Endometrial microvascular endothelial cells (primary cell): ENCODE measurements at regions not wholly inside any gene's neighbourhood (a gene's known extent, or its start where the extent isn't known, plus 50 kb on each side); places are given as distances from the start of the nearest gene placed in this dataset.

Experiments used
- in situ Hi-C: cut with HindIII; loops from 2 replicates; pipeline ENCODE4 v1.10.0; 2017; ENCODE audit warnings: low sequenced_read_pairs, low pct_unique_long_range_greater_than_20kb; ENCODE audit errors: inconsistent ontology term

DNA sequence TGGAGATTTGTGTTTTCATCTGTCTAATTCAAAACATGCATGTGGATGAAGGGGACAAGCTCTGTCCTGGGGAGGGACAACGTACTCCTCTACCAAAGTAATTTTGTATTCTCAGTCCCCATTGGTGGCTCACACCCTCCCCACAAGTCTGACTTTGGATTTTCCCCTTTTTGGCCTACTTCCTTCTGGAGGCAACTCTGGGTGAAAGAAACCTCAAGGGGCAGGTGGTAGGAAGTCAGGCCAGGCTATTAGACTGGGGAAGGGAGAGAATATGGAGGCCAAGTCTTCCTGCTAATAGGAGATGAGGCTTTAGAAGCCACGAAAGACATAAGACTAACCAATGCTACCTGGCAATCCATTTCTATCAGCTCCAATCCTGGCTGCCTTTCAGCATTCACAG lies 124.9 kb upstream of the RASGRP1 start:
- in situ Hi-C loops = no loop called here

DNA sequence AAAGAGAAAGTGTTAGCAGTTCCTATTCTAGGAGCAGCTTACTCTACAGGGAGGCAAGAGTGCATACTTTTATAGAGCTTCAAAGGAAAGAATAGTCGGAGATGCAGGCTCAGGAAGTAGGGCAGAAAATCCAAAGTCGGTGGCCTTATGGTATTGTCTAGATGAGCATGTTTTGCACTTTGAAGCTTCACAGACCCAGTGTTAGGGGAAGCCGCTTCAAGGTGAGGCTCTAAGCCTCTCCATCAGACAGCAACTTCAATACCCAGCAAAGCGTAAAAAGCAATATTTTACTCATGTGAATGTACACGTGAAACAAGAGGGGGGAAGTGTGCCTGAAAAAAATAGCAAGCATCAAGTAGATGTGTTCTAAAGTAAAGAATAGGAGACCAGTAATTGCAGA lies 125.6 kb upstream of the RASGRP1 start:
- in situ Hi-C loops = no loop called here

GRCh38 chr15:38690719-38691332 lies 126.2 kb upstream of the RASGRP1 start:
- in situ Hi-C loops = no loop called here

- in situ Hi-C loops = no loop called here
Observed at GRCh38 chr15:38691377-38691776, 126.8 kb upstream of the RASGRP1 start.

DNA sequence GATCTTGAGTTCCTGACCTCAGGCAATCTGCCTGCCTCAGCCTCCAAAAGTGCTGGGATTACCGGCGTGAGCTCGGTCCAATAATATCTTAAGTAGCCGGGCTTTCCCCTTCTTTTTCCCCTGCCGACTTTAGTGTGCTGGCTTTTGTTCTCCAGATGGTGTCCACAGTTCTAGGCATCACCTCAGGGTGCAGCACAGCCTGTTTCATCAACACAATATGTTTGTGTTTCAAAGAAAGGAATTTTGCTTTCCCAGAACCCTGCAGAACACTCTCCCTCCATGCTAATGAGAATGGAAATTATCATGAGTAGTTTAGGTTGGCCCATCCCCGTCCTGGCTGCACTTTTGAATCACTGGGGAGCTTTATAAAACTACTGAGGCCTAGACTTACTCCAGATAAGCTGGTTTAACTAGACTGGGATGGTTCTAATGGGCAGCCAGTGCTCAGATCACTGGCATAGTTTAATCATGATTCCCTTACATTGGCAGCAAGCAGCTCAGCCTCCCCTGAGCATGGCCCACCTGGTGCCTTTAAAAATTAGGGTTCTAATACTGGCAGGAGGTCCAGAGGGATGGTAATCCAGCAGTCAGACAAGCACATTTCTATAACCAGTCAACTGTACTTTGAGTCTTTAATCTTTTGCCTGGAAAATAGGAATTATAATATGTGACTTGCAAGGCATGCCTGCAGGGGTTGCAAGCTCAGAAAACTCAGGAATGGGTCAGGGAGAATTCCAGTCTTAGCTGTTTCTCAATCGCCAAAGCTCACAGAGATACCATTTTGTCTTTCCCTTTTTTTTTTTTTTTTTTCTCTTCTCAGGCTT lies 127.6 kb upstream of the RASGRP1 start:
- in situ Hi-C loops = no loop called here

DNA sequence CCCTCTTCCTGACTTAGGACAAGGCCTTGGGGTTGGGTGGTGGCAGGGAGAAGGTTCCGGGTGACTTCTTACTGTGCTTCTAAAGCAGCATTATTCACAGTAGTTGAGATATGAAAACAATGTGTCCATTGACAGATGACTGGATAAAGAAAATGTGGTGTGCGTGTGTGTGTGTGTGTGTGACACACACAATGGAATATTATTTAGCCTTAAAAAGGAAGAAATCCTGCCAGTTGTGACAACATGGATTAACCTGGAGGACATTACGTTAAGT lies 128.1 kb upstream of the RASGRP1 start:
- in situ Hi-C loops = no loop called here

DNA sequence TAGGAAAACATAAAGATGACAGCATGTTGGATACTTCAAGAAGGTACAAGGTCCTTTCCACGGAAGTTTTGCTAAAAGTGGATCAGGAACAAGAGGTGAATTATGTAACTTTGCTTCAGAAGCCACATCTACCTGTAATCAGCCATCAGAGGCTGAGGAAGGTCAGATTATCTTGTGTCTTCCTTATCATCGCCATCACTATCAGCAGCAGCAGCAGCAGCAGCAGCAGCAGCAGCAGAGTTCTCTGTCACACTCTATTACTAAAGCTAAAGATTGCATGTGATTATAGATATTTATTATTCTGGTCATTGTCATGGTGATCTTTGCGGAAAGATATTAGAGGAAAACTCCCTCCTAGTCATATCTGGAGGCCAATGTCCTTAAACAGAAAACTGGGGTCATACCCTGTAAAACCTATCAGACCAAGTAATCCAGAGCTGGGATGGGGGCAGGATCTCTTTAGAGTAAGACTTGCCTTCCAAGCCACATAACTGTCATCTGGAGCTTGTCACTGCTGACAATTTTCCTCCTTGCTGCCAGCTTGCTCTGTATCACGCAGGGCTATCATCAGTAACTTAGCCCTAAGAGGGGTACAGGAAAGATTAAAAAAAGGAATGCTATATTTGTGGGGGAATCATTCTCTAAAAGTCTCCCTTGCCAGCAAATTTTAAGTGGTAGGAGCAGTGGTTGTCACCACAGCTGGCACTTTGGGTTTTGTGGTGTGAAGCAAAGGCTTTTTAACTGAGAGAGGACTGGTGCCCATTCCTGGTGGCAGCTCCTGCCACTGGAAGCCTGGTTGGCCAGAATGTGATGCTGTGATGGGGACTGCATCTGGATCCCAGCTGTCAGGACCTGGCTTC lies 130.9 kb upstream of the RASGRP1 start:
- in situ Hi-C loops = no loop called here

DNA sequence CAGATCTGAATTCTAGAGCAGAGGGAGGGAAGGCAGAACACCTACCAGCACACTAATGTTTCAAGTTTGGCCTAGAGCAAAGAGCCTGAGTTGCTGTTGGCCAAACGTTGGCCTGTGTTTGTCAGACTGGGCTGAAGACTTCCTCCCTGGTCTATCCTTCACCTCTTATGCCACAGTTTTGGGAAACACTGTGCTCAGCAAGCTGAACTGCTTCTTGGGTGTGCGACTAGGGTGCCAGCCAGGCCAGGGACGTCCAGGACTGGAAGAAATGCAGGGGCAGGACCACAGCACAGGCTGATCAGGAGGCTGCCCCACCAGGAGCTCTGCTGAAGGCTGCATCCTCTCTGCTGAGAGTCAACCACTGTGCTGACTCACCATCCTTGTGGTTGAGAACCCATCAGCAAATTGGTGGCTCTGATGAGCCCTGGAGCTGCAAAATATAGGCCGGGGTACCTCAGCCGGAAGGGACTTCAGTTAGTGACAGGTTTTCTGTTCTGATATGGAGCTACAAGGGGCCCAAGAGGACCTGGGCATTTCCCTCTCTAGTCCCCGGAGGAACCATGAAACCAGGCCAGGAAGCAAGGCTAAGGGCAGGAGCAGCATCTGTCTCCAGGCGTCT lies 131.6 kb upstream of the RASGRP1 start:
- in situ Hi-C loops = no loop called here

- in situ Hi-C loops = no loop called here
Observed at GRCh38 chr15:38696790-38697495, 132.3 kb upstream of the RASGRP1 start.

- in situ Hi-C loops = no loop called here
Observed at GRCh38 chr15:38698254-38698653, 133.6 kb upstream of the RASGRP1 start.

DNA sequence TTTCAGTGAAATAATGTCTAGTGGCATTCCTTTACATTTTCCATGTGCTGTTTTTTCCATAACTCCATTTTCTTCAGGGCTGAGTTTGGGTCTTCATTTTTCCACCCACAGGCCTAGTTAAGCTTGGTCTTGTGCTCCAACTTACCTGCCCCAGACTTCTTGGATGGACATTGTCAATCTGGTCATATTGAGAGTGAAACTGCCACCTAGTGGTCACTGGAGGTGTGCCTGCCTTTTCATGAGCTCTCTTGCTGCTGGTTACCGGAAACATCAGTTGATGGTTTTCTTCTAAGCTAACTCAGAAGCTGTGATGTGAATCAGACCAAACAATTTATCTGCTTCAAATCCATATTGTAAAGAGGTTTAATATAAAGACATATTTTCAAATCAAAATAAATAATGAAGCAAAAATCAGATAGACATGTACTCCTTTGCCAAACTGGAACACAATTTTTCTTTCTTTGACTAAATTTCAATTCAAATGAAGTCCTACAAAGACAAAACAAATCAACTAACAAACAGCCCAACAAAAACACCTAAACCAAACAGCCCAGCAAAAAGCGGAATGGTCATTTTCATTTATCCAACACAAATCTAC lies 135.1 kb upstream of the RASGRP1 start:
- in situ Hi-C loops = no loop called here

DNA sequence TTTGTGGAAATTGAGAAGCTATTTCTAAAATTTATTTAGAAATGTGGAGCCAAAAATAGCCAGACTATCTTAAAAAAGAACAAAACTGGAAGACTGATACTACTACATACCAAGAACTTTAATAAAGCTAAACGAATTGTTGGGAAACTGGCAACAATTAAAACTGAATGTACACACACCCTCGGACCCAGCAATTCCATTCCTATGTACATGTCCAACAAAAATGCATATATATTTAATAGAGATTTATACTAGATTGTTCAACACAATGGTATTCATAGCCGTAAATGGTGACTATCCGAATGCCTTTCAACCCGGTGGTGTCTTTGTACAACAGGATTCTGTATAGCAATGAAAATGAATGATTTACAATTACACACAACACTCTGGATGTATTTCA lies 136.5 kb upstream of the RASGRP1 start:
- in situ Hi-C loops = no loop called here

DNA sequence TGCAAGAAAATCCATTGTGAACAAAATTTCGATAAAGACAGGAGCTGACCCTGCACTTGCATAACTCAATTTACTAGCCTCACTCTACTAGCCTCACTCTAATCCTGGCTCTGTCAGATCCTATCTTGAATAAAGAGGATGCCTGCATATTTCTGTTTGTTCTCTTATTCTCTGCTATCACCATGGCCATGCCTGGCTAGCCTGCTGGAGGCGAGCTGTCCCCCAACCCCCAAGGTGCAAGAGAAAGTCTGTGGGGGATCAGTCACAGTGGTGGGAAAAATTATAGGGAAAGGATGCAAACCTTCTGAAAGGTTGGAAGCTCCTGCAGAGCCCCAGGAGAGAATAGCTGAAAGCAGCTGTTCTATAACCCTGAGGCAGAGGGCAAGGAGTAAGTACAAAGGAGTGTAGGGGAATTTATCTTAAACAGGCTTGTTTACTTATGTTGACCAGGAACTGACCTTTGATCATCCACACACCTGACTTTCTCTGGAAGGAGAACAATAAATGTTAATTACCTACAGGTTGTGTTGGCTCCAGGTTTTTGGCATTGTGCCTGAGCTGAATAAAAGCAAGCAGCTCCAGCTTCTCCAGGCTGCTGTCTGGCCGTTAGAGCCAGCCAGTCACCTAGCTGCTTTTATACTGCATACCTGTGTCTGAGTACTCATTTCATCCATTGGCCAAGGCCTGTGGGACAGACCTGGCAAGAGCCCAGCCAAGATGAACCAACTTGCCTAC lies 137.7 kb upstream of the RASGRP1 start:
- in situ Hi-C loops = no loop called here

DNA sequence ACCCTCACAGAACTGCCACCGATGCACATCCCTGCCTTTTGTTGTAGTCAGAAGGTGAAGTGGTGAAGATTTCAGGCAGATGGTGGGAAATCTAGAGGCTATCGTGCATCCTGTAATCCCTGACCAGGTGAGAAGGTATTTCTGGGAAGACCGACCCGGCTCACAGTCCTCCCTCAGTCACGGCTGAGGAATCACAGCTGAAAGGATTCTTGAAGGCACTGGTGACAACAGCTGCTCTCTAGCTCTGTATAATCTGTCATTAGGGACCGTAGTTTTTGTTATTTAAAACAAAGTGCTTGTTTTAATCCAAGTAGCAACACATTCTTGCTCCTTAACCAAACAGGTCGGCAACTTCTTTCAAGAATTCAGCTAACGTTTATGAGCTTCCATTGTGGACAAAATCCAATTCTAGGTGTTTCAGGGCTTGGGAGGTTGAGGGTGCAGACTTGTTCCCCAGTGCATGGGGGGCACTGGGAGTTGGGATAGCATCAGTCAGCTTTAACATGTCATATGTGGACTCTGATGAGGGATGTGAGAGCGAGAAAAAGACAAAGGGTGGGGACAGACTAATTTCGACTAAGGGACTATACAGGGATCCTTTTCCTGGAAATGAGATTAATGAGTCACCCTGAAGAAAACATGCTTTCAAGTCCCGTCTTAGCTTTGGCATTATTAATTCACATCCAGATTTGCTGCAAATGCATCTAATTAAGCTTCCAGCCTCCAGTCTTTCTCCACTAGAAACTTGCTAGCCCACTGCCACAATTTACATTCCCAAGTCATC lies 141.0 kb upstream of the RASGRP1 start:
- in situ Hi-C loops = no loop called here

GRCh38 chr15:38706956-38707355 lies 142.3 kb upstream of the RASGRP1 start:
- in situ Hi-C loops = no loop called here

- in situ Hi-C loops = no loop called here
Observed at GRCh38 chr15:38707802-38708671, 143.4 kb upstream of the RASGRP1 start.
